H1 (cell line): ENCODE measurements at regions not wholly inside any gene's neighbourhood (a gene's known extent, or its start where the extent isn't known, plus 50 kb on each side); places are given as distances from the start of the nearest gene placed in this dataset.

Source experiments
- ASH2L ChIP-seq: fragments of 200-600, 300-600 bp; sonication (generic); IDR thresholded peaks from one replicate; pipeline ENCODE4 v1.7.1; 2017; ENCODE audit warnings: low read length
- BACH1 ChIP-seq: IDR thresholded peaks from 2 replicates; pipeline ENCODE4 v1.6.1; 2012; ENCODE audit warnings: low read length, improper control_type of control experiment
- CTBP2 ChIP-seq: IDR thresholded peaks from 2 replicates; pipeline ENCODE4 v1.7.0; 2011; ENCODE audit warnings: borderline replicate concordance, mild to moderate bottlenecking, moderate library complexity, mixed read lengths, low read length; ENCODE audit not compliant: insufficient read depth, insufficient read length
- EGR1 ChIP-seq: IDR thresholded peaks from 2 replicates; pipeline ENCODE4 v1.6.1; 2011; ENCODE audit warnings: low read depth, low read length, borderline replicate concordance
- GABPA ChIP-seq: IDR thresholded peaks from 2 replicates; pipeline ENCODE4 v1.6.1; 2011; ENCODE audit warnings: mild to moderate bottlenecking, low read length, moderate library complexity, borderline replicate concordance; ENCODE audit not compliant: insufficient read depth
- RNF2 ChIP-seq: fragments of 200-900, 300-1000 bp; sonication (generic); IDR thresholded peaks from 2 replicates; pipeline ENCODE4 v1.7.1; 2016; ENCODE audit warnings: borderline replicate concordance, low read depth, mild to moderate bottlenecking, antibody characterized with exemption, low read length; ENCODE audit not compliant: poor library complexity, severe bottlenecking; ENCODE audit errors: missing control alignments
- SUZ12 ChIP-seq: fragments of 200-600 bp; sonication (generic); IDR thresholded peaks from 2 replicates; pipeline ENCODE4 v1.6.1; 2012; ENCODE audit warnings: mild to moderate bottlenecking, inconsistent platforms, low read length, moderate library complexity, mixed read lengths
- TF ChIP-seq, protein P1 (sequence below): fragments of 300-600 bp; sonication (generic); IDR thresholded peaks from 2 replicates; pipeline ENCODE4 v1.7.1; 2012; ENCODE audit warnings: low read length, moderate library complexity, mild to moderate bottlenecking, inconsistent platforms; ENCODE audit not compliant: insufficient replicate concordance

DNA sequence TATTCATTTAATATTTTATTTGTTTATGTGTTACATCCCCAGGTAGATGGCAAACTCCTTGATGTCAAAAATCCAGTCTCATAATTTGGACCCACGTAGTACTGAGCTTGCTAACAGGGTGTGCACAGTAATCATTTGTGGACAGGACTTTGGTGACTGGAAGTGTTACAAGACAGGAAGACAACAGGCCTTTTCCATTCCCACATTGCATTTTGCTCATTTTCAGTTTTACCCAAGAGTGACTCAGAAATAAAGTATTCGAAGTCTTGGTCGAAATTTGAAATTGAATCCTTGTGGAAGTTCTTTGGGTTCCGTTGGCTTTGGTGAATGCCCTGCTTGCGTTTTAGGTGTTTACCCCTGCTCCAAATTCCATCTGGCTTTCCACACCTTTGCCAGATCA is 63.0 kb upstream of the THBS2 start (continued):
- TF ChIP-seq, protein P1, sequence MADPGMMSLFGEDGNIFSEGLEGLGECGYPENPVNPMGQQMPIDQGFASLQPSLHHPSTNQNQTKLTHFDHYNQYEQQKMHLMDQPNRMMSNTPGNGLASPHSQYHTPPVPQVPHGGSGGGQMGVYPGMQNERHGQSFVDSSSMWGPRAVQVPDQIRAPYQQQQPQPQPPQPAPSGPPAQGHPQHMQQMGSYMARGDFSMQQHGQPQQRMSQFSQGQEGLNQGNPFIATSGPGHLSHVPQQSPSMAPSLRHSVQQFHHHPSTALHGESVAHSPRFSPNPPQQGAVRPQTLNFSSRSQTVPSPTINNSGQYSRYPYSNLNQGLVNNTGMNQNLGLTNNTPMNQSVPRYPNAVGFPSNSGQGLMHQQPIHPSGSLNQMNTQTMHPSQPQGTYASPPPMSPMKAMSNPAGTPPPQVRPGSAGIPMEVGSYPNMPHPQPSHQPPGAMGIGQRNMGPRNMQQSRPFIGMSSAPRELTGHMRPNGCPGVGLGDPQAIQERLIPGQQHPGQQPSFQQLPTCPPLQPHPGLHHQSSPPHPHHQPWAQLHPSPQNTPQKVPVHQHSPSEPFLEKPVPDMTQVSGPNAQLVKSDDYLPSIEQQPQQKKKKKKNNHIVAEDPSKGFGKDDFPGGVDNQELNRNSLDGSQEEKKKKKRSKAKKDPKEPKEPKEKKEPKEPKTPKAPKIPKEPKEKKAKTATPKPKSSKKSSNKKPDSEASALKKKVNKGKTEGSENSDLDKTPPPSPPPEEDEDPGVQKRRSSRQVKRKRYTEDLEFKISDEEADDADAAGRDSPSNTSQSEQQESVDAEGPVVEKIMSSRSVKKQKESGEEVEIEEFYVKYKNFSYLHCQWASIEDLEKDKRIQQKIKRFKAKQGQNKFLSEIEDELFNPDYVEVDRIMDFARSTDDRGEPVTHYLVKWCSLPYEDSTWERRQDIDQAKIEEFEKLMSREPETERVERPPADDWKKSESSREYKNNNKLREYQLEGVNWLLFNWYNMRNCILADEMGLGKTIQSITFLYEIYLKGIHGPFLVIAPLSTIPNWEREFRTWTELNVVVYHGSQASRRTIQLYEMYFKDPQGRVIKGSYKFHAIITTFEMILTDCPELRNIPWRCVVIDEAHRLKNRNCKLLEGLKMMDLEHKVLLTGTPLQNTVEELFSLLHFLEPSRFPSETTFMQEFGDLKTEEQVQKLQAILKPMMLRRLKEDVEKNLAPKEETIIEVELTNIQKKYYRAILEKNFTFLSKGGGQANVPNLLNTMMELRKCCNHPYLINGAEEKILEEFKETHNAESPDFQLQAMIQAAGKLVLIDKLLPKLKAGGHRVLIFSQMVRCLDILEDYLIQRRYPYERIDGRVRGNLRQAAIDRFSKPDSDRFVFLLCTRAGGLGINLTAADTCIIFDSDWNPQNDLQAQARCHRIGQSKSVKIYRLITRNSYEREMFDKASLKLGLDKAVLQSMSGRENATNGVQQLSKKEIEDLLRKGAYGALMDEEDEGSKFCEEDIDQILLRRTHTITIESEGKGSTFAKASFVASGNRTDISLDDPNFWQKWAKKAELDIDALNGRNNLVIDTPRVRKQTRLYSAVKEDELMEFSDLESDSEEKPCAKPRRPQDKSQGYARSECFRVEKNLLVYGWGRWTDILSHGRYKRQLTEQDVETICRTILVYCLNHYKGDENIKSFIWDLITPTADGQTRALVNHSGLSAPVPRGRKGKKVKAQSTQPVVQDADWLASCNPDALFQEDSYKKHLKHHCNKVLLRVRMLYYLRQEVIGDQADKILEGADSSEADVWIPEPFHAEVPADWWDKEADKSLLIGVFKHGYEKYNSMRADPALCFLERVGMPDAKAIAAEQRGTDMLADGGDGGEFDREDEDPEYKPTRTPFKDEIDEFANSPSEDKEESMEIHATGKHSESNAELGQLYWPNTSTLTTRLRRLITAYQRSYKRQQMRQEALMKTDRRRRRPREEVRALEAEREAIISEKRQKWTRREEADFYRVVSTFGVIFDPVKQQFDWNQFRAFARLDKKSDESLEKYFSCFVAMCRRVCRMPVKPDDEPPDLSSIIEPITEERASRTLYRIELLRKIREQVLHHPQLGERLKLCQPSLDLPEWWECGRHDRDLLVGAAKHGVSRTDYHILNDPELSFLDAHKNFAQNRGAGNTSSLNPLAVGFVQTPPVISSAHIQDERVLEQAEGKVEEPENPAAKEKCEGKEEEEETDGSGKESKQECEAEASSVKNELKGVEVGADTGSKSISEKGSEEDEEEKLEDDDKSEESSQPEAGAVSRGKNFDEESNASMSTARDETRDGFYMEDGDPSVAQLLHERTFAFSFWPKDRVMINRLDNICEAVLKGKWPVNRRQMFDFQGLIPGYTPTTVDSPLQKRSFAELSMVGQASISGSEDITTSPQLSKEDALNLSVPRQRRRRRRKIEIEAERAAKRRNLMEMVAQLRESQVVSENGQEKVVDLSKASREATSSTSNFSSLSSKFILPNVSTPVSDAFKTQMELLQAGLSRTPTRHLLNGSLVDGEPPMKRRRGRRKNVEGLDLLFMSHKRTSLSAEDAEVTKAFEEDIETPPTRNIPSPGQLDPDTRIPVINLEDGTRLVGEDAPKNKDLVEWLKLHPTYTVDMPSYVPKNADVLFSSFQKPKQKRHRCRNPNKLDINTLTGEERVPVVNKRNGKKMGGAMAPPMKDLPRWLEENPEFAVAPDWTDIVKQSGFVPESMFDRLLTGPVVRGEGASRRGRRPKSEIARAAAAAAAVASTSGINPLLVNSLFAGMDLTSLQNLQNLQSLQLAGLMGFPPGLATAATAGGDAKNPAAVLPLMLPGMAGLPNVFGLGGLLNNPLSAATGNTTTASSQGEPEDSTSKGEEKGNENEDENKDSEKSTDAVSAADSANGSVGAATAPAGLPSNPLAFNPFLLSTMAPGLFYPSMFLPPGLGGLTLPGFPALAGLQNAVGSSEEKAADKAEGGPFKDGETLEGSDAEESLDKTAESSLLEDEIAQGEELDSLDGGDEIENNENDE, result no peak
- no peak for TF ChIP-seq ASH2L
- TF ChIP-seq EGR1, result no peak
- no peak for TF ChIP-seq CTBP2
- TF ChIP-seq GABPA, result no peak
- TF ChIP-seq RNF2, result no peak
- TF ChIP-seq BACH1, result no peak
- no peak for TF ChIP-seq SUZ12
